Spleen (tissue), 11 donors: ENCODE measurements at regions not wholly inside any gene's neighbourhood (a gene's known extent, or its start where the extent isn't known, plus 50 kb on each side); places are given as distances from the start of the nearest gene placed in this dataset.

ENCODE experiments used
- DNase-seq: peaks from one replicate; pipeline ENCODE4 v3.0.0-alpha.2; 2020
- H3K27ac ChIP-seq, 8 donors: fragments of 200-600 bp; sonication (generic) in 7 of 8; 1 replicate in 4 of 8; 2 replicates in 4 of 8; pipeline versions ENCODE4 v1.5.0 to v1.8.0; 2016 to 2021; ENCODE audit warnings: inconsistent platforms in 4 of 8, mild to moderate bottlenecking in 4 of 8, moderate library complexity in 1 of 8
- H3K27me3 ChIP-seq, 7 donors: fragments of 200-600 bp; sonication (generic) in 6 of 7; replicated peaks in 1 of 7; 1 replicate in 4 of 7; 2 replicates in 3 of 7; pipeline versions ENCODE4 v1.5.0 to v1.8.0; 2016 to 2021; ENCODE audit warnings: inconsistent platforms in 3 of 7, mild to moderate bottlenecking in 1 of 7
- H3K36me3 ChIP-seq, 6 donors: fragments of 200-600 bp; sonication (generic) in 5 of 6; 1 replicate in 4 of 6; 2 replicates in 2 of 6; pipeline versions ENCODE4 v1.5.0 to v1.8.0; 2016 to 2021; ENCODE audit warnings: inconsistent platforms in 2 of 6
- H3K4me1 ChIP-seq, 6 donors: fragments of 200-600 bp; sonication (generic) in 5 of 6; 1 replicate in 3 of 6; 2 replicates in 3 of 6; pipeline versions ENCODE4 v1.5.0 to v1.8.0; 2016 to 2021; ENCODE audit warnings: inconsistent platforms in 3 of 6
- H3K4me3 ChIP-seq, 8 donors: fragments of 200-600 bp; sonication (generic) in 7 of 8; 1 replicate in 4 of 8; 2 replicates in 4 of 8; pipeline versions ENCODE4 v1.5.0 to v1.8.0; 2016 to 2021; ENCODE audit warnings: inconsistent platforms in 4 of 8, mild to moderate bottlenecking in 4 of 8, moderate library complexity in 2 of 8
- H3K9me3 ChIP-seq, 8 donors: fragments of 200-600 bp; sonication (generic) in 7 of 8; 1 replicate in 4 of 8; 2 replicates in 4 of 8; pipeline versions ENCODE4 v1.5.0 to v1.8.0; 2016 to 2021; ENCODE audit warnings: inconsistent platforms in 4 of 8
- CTCF ChIP-seq, 11 experiments: fragments of 200-600 bp in 7 of 11; fragments of 450-650 bp in 4 of 11; sonication (generic) in 4 of 11; IDR thresholded peaks in 8 of 11; conservative IDR thresholded peaks in 3 of 11; 1 replicate in 7 of 11; 2 replicates in 4 of 11; pipeline versions ENCODE4 v1.4.0 to v1.8.0; 2016 to 2021; ENCODE audit warnings: antibody characterized with exemption in 11 of 11, inconsistent platforms in 4 of 11, mild to moderate bottlenecking in 1 of 11
- POLR2A ChIP-seq, 3 donors: fragments of 450-650 bp; IDR thresholded peaks; one replicate each; pipeline ENCODE4 v1.5.1; 2017; ENCODE audit warnings: antibody characterized with exemption in 3 of 3, mild to moderate bottlenecking in 1 of 3
- POLR2AphosphoS5 ChIP-seq, 3 donors: sonication (generic); formaldehyde crosslinking; IDR thresholded peaks; one replicate each; pipeline ENCODE4 v1.5.1; 2017; ENCODE audit warnings: antibody characterized with exemption in 3 of 3
- WGBS, 5 donors: extraction: QIAGEN DNeasy Blood & Tissue Kit in 3 of 5; methylation state at CpG; one replicate each; pipeline versions ENCODE4 v1.1.5 to v1.1.7; 2013 to 2018; 5-methylcytosine and 5-hydroxymethylcytosine counted together
- intact Hi-C: fragments of 100-400 bp; cut with DNase I; formaldehyde crosslinking; loops from one replicate; pipeline ENCODE4 v1.15.0; 2023; ENCODE audit warnings: low total_unique reads
- donor health status: healthy with polysubstance abuse.
- donor health status: DM: no; HTN: no; CAD: no; lungs with moderate emphysema.
- donor health status: DM: no; HTN: no; CAD: no.
- donor health status: Bipolar disorder and iron deficiency.
- donor health status: healthy.
- donor health status: DM: no; HTN: no; CAD: no.
- donor health status: DM: yes; HTN: yes; CAD: no.

- Histone ChIP-seq H3K9me3 (no peaks in the 10 kb centered on the region), H3K27ac (no peak overlapping the region), H3K4me3 (no peak overlapping the region), H3K4me1 (no peaks in the 10 kb centered on the region), H3K27me3 (peaks cover 0 to 4% (median 0%) of the 10 kb centered on the region in 7 donors), H3K36me3 (no peaks in the 10 kb centered on the region)
- no peak for TF ChIP-seq POLR2AphosphoS5 (IDR thresholded peaks at IDR 0.05)
- no peak for TF ChIP-seq POLR2A (IDR thresholded peaks at IDR 0.05)
- TF ChIP-seq CTCF (IDR thresholded peaks at IDR 0.05 in 8 of 11, conservative IDR thresholded peaks at IDR 0.05 in 3 of 11), result no peak
- DNase-seq, result no peak
- intact Hi-C loops, result no loop called here
Measured at GRCh38 chr16:47984669-47985068, 171.1 kb downstream of the ABCC12 start.

DNA sequence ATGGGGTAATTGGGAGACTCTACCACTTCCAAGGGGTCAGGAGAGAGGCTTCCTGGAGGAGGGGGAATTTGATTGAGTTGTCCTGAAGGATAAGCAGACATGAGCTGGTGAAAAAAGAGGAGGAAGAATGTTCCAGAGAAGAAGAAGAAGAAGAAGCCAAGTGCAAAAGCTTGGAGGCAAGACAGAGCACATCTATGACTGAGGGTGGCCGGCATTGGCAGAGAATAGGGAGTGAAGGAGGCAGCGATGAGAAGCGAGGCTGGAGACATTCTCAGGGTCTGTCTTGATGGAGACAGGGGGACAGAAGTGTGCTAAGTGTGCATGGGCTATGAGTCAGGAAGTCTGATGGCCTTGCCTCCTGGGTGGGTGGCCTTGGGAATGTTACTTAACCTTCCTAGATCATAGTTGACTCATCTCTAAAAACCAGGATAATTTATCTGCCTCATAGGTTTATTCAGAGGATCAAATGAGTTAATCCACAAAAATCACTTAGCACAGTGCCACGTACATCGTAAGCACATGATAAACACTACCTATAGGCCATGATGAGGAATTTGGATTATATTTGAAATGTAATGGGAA lies 171.7 kb downstream of the ABCC12 start:
- WGBS, 5 donors, result 82 to 97% (median 89%) methylated on average over 5 of the region's 5 CpGs
- TF ChIP-seq POLR2AphosphoS5 (IDR thresholded peaks at IDR 0.05), result no peak
- TF ChIP-seq POLR2A (IDR thresholded peaks at IDR 0.05), result no peak
- TF ChIP-seq CTCF (IDR thresholded peaks at IDR 0.05 in 8 of 11, conservative IDR thresholded peaks at IDR 0.05 in 3 of 11), result no peak
- DNase-seq, result no peak
- Histone ChIP-seq H3K27ac (no peak overlapping the region), H3K36me3 (no peaks in the 10 kb centered on the region), H3K4me3 (no peak overlapping the region), H3K27me3 (peaks cover 0 to 4% (median 0%) of the 10 kb centered on the region in 7 donors), H3K4me1 (no peaks in the 10 kb centered on the region), H3K9me3 (no peaks in the 10 kb centered on the region)
- intact Hi-C loops, result no loop called here

DNA sequence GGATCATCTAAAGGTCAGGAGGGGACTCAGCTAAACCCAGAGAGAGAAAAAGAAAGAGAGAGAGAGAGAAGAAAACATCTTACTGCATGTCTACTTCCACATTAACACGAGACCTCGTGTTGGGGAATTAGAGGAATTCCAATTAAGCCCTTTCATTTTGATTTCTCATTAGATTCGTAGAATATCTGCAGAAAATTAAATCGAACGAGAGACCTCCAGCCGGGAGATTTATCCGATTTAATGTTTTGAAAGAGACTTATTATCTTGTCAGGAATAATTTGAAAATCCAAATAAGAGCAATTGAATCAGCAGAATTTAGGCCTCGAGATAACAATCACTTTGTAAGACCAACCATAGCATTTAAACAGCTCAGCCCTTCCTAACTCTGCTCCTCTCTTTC lies 175.6 kb downstream of the ABCC12 start:
- TF ChIP-seq POLR2A (IDR thresholded peaks at IDR 0.05) (no peak), POLR2AphosphoS5 (IDR thresholded peaks at IDR 0.05) (no peak), CTCF (IDR thresholded peaks at IDR 0.05 in 8 of 11, conservative IDR thresholded peaks at IDR 0.05 in 3 of 11) (no peak)
- H3K36me3 ChIP-seq, result no peaks in the 10 kb centered on the region
- H3K4me1 ChIP-seq, result no peaks in the 10 kb centered on the region
- no peak overlapping the region for H3K27ac ChIP-seq
- intact Hi-C loops, result no loop called here
- DNase-seq, result no peak
- H3K4me3 ChIP-seq, result no peak overlapping the region
- peaks cover 0 to 4% (median 0%) of the 10 kb centered on the region in 7 donors for H3K27me3 ChIP-seq
- H3K9me3 ChIP-seq, result no peaks in the 10 kb centered on the region
- WGBS, 5 donors, result 81 to 87% (median 84%) methylated on average over 8 of the region's 8 CpGs

GRCh38 chr16:47979616-47980182 lies 176.1 kb downstream of the ABCC12 start:
- 65 to 95% (median 69%) methylated on average over 1 of the region's 1 CpG for WGBS, 5 donors
- TF ChIP-seq POLR2A (IDR thresholded peaks at IDR 0.05) (no peak), POLR2AphosphoS5 (IDR thresholded peaks at IDR 0.05) (no peak), CTCF (IDR thresholded peaks at IDR 0.05 in 8 of 11, conservative IDR thresholded peaks at IDR 0.05 in 3 of 11) (no peak)
- Histone ChIP-seq H3K36me3 (no peaks in the 10 kb centered on the region), H3K27me3 (peaks cover 0 to 4% (median 0%) of the 10 kb centered on the region in 7 donors), H3K4me1 (no peaks in the 10 kb centered on the region), H3K9me3 (no peaks in the 10 kb centered on the region), H3K27ac (no peak overlapping the region), H3K4me3 (no peak overlapping the region)
- intact Hi-C loops, result no loop called here
- DNase-seq, result no peak
